Panc1 (cell line): ENCODE measurements at regions not wholly inside any gene's neighbourhood (a gene's known extent, or its start where the extent isn't known, plus 50 kb on each side); places are given as distances from the start of the nearest gene placed in this dataset.

Experiments
- ATAC-seq: fragments of 200-7000 bp; cut with Tn5 transposase; 2 replicates; pipeline ENCODE4 v1.9.1; 2020; ENCODE audit warnings: mild to moderate bottlenecking, moderate library complexity
- BruUV-seq: library from RNA; stranded (reverse); fragments of 400-500 nt; replicated peaks from 2 replicates; lab custom pipeline; 2021; lab: Mats Ljungman, UMichigan
- CTCF ChIA-PET: fragments of 300-600 bp; sonication (Branson Sonifier 250); formaldehyde crosslinking; loops from one replicate; lab custom pipeline; 2022; ENCODE audit warnings: antibody characterized with exemption; lab: Charles Lee
- POLR2A ChIA-PET: fragments of 300-600 bp; sonication (Branson Sonifier 250); formaldehyde crosslinking; loops from one replicate; lab custom pipeline; 2022; ENCODE audit warnings: antibody characterized with exemption; lab: Charles Lee
- DNase-seq: peaks from one replicate; pipeline ENCODE4 v3.0.0-alpha.2; 2010; ENCODE audit warnings: low read depth, low spot score
- H3K27ac ChIP-seq: 2 replicates; pipeline ENCODE4 v1.5.1; 2011; ENCODE audit warnings: mild to moderate bottlenecking, low read length, inconsistent platforms
- H3K27me3 ChIP-seq: fragments of 200-500 bp; sonication (Bioruptor generic); 2 replicates; pipeline ENCODE4 v1.6.0; 2014; ENCODE audit warnings: low read length, inconsistent platforms; ENCODE audit not compliant: control insufficient read depth, insufficient read depth
- H3K36me3 ChIP-seq: fragments of 200-500 bp; sonication (Bioruptor generic); 2 replicates; pipeline ENCODE4 v1.5.1; 2014; ENCODE audit warnings: inconsistent platforms, mild to moderate bottlenecking, low read length, moderate library complexity; ENCODE audit not compliant: control insufficient read depth, insufficient read depth
- H3K4me1 ChIP-seq: 2 replicates; pipeline ENCODE4 v1.5.1; 2011; ENCODE audit warnings: inconsistent platforms, mild to moderate bottlenecking, low read length, moderate library complexity; ENCODE audit not compliant: control insufficient read depth, insufficient read depth
- H3K4me3 ChIP-seq, 2 experiments: 2 replicates each; pipeline ENCODE4 v1.5.1; 2011 to 2012; ENCODE audit warnings: low read depth in 2 of 2, low read length in 2 of 2, mild to moderate bottlenecking in 2 of 2, inconsistent platforms in 1 of 2, moderate library complexity in 1 of 2
- H3K9me3 ChIP-seq: fragments of 200-500 bp; sonication (Bioruptor generic); 2 replicates; pipeline ENCODE4 v1.5.1; 2014; ENCODE audit warnings: low read depth, mild to moderate bottlenecking, inconsistent platforms, low read length, moderate library complexity; ENCODE audit not compliant: control insufficient read depth, insufficient read depth
- CTCF ChIP-seq: fragments of 450-650 bp; IDR thresholded peaks from 2 replicates; pipeline ENCODE4 v1.5.1; 2017; ENCODE audit warnings: mild to moderate bottlenecking
- POLR2AphosphoS5 ChIP-seq: IDR thresholded peaks from 2 replicates; pipeline ENCODE4 v1.6.1; 2012; ENCODE audit warnings: mild to moderate bottlenecking, low read depth, low read length, moderate library complexity
- SIN3A ChIP-seq: IDR thresholded peaks from 2 replicates; pipeline ENCODE4 v1.6.1; 2012; ENCODE audit warnings: low read depth, mild to moderate bottlenecking, low read length, moderate library complexity, borderline replicate concordance; ENCODE audit not compliant: insufficient read depth
- TCF7L2 ChIP-seq: IDR thresholded peaks from 2 replicates; pipeline ENCODE4 v1.6.1; 2011; ENCODE audit warnings: mild to moderate bottlenecking, low read depth, low read length, inconsistent platforms
- in situ Hi-C: cut with HindIII; loops from 2 replicates; pipeline ENCODE4 v1.10.0; 2016; ENCODE audit warnings: low sequenced_read_pairs, low pct_unique_long_range_greater_than_20kb
- intact Hi-C: fragments of 100-400 bp; cut with micrococcal nuclease; formaldehyde crosslinking; loops from one replicate; pipeline ENCODE4 v1.10.0; 2022; ENCODE audit not compliant: unreplicated experiment
- TF ChIP-seq, protein P1 (sequence below), 2 experiments: IDR thresholded peaks; 2 replicates each; pipeline ENCODE4 v1.6.1; 2011 to 2012; ENCODE audit warnings: low read depth in 2 of 2, control low read depth in 1 of 2, low read length in 1 of 2, mild to moderate bottlenecking in 1 of 2, moderate library complexity in 1 of 2; ENCODE audit not compliant: insufficient read depth in 1 of 2

- intact Hi-C loops: no loop called here
- CTCF ChIA-PET: no interaction called here
- Histone ChIP-seq H3K27ac (no peak overlapping the region), H3K4me1 (no peaks in the 10 kb centered on the region), H3K9me3 (no peaks in the 10 kb centered on the region), H3K36me3 (no peaks in the 10 kb centered on the region), H3K27me3 (no peaks in the 10 kb centered on the region), H3K4me3 (no peak overlapping the region)
- in situ Hi-C loops: no loop called here
- TF ChIP-seq POLR2AphosphoS5 (no peak), CTCF (no peak), SIN3A (no peak), TCF7L2 (no peak)
- TF ChIP-seq, protein P1, sequence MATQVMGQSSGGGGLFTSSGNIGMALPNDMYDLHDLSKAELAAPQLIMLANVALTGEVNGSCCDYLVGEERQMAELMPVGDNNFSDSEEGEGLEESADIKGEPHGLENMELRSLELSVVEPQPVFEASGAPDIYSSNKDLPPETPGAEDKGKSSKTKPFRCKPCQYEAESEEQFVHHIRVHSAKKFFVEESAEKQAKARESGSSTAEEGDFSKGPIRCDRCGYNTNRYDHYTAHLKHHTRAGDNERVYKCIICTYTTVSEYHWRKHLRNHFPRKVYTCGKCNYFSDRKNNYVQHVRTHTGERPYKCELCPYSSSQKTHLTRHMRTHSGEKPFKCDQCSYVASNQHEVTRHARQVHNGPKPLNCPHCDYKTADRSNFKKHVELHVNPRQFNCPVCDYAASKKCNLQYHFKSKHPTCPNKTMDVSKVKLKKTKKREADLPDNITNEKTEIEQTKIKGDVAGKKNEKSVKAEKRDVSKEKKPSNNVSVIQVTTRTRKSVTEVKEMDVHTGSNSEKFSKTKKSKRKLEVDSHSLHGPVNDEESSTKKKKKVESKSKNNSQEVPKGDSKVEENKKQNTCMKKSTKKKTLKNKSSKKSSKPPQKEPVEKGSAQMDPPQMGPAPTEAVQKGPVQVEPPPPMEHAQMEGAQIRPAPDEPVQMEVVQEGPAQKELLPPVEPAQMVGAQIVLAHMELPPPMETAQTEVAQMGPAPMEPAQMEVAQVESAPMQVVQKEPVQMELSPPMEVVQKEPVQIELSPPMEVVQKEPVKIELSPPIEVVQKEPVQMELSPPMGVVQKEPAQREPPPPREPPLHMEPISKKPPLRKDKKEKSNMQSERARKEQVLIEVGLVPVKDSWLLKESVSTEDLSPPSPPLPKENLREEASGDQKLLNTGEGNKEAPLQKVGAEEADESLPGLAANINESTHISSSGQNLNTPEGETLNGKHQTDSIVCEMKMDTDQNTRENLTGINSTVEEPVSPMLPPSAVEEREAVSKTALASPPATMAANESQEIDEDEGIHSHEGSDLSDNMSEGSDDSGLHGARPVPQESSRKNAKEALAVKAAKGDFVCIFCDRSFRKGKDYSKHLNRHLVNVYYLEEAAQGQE (IDR thresholded peaks at IDR 0.05; ENCODE audit: insufficient read depth in 1 of 2, low read depth in 2 of 2, low read length in 1 of 2): no peak
- POLR2A ChIA-PET: no interaction called here
- DNase-seq (no peak), ATAC-seq (no peak)
- BruUV-seq: no TSS peak
These were observed 686.7 kb downstream of the DTWD2 start for GRCh38 chr5:118301696-118302095.

GRCh38 chr5:118295045-118295444 lies 693.3 kb downstream of the DTWD2 start:
- intact Hi-C loops: no loop called here
- in situ Hi-C loops: no loop called here
- DNase-seq (no peak), ATAC-seq (no peak)
- POLR2A ChIA-PET: no interaction called here
- CTCF ChIA-PET: no interaction called here
- H3K36me3 ChIP-seq: no peaks in the 10 kb centered on the region
- no peaks in the 10 kb centered on the region for H3K4me1 ChIP-seq
- no TSS peak for BruUV-seq
- H3K9me3 ChIP-seq: no peaks in the 10 kb centered on the region
- no peak overlapping the region for H3K4me3 ChIP-seq
- TF ChIP-seq TCF7L2: no peak
- TF ChIP-seq POLR2AphosphoS5: no peak
- TF ChIP-seq CTCF: no peak
- TF ChIP-seq SIN3A: no peak
- TF ChIP-seq, protein P1 (IDR thresholded peaks at IDR 0.05; ENCODE audit: insufficient read depth in 1 of 2, low read depth in 2 of 2, low read length in 1 of 2): no peak
- H3K27ac ChIP-seq: no peak overlapping the region
- no peaks in the 10 kb centered on the region for H3K27me3 ChIP-seq
